ENCODE measurements at regions not wholly inside any gene's neighbourhood (a gene's known extent, or its start where the extent isn't known, plus 50 kb on each side); places are given as distances from the start of the nearest gene placed in this dataset.

GRCh38 chr15:62684123-62684808 is 358.3 kb upstream of the TPM1 start:
- TF ChIP-seq CTCF (IDR thresholded peaks at IDR 0.05) = no peak
- no peak for TF ChIP-seq POLR2A (IDR thresholded peaks at IDR 0.05)

Measured in body of pancreas (tissue), 4 donors.